ENCODE measurements at regions not wholly inside any gene's neighbourhood (a gene's known extent, or its start where the extent isn't known, plus 50 kb on each side); places are given as distances from the start of the nearest gene placed in this dataset.

DNA sequence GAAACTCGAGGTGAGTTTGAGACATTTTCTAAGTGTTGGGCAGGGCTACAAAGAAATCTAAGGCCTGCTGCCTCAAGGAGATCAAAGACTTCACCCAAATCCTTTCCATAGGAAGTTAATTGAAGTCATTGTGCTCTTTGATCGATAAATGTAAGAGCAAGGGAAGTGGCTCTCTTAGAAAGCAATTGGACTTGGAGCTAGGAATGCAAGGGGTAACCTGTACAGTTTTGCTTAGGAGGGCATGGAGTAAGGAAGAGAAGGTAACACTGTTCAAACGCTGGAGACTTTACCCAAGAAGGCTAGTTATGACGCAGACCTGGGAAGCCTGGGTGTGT, 418.0 kb upstream of the PROX1 start:
- in situ Hi-C loops (cut with MboI; ENCODE audit: low sequenced_read_pairs in 4 of 4), result no loop called here

GRCh38 chr1:213570487-213570886, 417.3 kb upstream of the PROX1 start:
- Histone ChIP-seq H3K36me3 (no peaks in the 10 kb centered on the region), H3K9me3 (no peaks in the 10 kb centered on the region), H3K27ac (no peak overlapping the region), H3K4me3 (no peak overlapping the region), H3K27me3 (no peaks in the 10 kb centered on the region), H3K4me1 (no peaks in the 10 kb centered on the region)
- TF ChIP-seq POLR2A (IDR thresholded peaks at IDR 0.05), result no peak
- intact Hi-C loops (cut with DNase I; ENCODE audit: low total_unique reads), result no loop called here
- no peak for ATAC-seq
- in situ Hi-C loops (cut with MboI; ENCODE audit: low sequenced_read_pairs in 4 of 4), result no loop called here
- no peak for DNase-seq

More for the DNA sequence above, 418.0 kb upstream of the PROX1 start:
- DNase-seq (no peak), ATAC-seq (no peak)
- Histone ChIP-seq H3K4me3 (no peak overlapping the region), H3K27me3 (no peaks in the 10 kb centered on the region), H3K36me3 (no peaks in the 10 kb centered on the region), H3K27ac (no peak overlapping the region), H3K4me1 (no peaks in the 10 kb centered on the region), H3K9me3 (no peaks in the 10 kb centered on the region)
- intact Hi-C loops (cut with DNase I; ENCODE audit: low total_unique reads), result no loop called here
- TF ChIP-seq, protein P1, sequence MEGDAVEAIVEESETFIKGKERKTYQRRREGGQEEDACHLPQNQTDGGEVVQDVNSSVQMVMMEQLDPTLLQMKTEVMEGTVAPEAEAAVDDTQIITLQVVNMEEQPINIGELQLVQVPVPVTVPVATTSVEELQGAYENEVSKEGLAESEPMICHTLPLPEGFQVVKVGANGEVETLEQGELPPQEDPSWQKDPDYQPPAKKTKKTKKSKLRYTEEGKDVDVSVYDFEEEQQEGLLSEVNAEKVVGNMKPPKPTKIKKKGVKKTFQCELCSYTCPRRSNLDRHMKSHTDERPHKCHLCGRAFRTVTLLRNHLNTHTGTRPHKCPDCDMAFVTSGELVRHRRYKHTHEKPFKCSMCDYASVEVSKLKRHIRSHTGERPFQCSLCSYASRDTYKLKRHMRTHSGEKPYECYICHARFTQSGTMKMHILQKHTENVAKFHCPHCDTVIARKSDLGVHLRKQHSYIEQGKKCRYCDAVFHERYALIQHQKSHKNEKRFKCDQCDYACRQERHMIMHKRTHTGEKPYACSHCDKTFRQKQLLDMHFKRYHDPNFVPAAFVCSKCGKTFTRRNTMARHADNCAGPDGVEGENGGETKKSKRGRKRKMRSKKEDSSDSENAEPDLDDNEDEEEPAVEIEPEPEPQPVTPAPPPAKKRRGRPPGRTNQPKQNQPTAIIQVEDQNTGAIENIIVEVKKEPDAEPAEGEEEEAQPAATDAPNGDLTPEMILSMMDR (IDR thresholded peaks at IDR 0.05 in 4 of 5, conservative IDR thresholded peaks at IDR 0.05 in 1 of 5), result no peak
- no peak for TF ChIP-seq POLR2A (IDR thresholded peaks at IDR 0.05)

DNA sequence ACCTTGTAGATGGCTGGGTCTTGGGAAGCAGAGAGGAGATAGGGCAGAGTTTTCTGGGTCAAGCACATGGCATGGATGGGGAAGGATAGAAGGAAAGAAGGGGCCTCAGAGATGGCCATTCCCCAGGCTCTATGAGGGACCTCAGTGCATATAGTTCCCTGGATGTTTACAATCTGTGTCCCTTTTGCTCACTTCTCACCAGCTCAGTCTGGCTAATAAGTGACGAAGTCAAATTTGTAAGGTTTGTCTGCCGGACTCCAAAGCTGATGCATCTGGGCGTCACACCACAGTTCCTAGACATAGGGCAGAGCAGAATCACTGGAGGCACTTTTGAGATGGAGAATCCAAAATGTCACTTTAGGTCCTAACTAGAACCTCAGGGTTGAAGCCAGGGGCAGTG, 416.4 kb upstream of the PROX1 start:
- Histone ChIP-seq H3K27ac (no peak overlapping the region), H3K36me3 (no peaks in the 10 kb centered on the region), H3K4me1 (no peaks in the 10 kb centered on the region), H3K27me3 (no peaks in the 10 kb centered on the region), H3K9me3 (no peaks in the 10 kb centered on the region), H3K4me3 (no peak overlapping the region)
- intact Hi-C loops (cut with DNase I; ENCODE audit: low total_unique reads) (no loop called here), in situ Hi-C loops (cut with MboI; ENCODE audit: low sequenced_read_pairs in 4 of 4) (no loop called here)
- no peak for DNase-seq
- ATAC-seq, result no peak
- no peak for TF ChIP-seq POLR2A (IDR thresholded peaks at IDR 0.05)
- TF ChIP-seq, protein P1 (IDR thresholded peaks at IDR 0.05 in 4 of 5, conservative IDR thresholded peaks at IDR 0.05 in 1 of 5), result no peak

- H3K4me3 ChIP-seq, result no peak overlapping the region
- no peaks in the 10 kb centered on the region for H3K4me1 ChIP-seq
- H3K27me3 ChIP-seq, result no peaks in the 10 kb centered on the region
- no peaks in the 10 kb centered on the region for H3K9me3 ChIP-seq
- no peak for TF ChIP-seq POLR2A (IDR thresholded peaks at IDR 0.05)
- TF ChIP-seq, protein P1 (IDR thresholded peaks at IDR 0.05 in 4 of 5, conservative IDR thresholded peaks at IDR 0.05 in 1 of 5), result no peak
- no peaks in the 10 kb centered on the region for H3K36me3 ChIP-seq
- DNase-seq, result no peak
- ATAC-seq, result no peak
- intact Hi-C loops (cut with DNase I; ENCODE audit: low total_unique reads), result no loop called here
- in situ Hi-C loops (cut with MboI; ENCODE audit: low sequenced_read_pairs in 4 of 4), result no loop called here
- no peak overlapping the region for H3K27ac ChIP-seq
These were observed 415.9 kb upstream of the PROX1 start for GRCh38 chr1:213571843-213572242.

DNA sequence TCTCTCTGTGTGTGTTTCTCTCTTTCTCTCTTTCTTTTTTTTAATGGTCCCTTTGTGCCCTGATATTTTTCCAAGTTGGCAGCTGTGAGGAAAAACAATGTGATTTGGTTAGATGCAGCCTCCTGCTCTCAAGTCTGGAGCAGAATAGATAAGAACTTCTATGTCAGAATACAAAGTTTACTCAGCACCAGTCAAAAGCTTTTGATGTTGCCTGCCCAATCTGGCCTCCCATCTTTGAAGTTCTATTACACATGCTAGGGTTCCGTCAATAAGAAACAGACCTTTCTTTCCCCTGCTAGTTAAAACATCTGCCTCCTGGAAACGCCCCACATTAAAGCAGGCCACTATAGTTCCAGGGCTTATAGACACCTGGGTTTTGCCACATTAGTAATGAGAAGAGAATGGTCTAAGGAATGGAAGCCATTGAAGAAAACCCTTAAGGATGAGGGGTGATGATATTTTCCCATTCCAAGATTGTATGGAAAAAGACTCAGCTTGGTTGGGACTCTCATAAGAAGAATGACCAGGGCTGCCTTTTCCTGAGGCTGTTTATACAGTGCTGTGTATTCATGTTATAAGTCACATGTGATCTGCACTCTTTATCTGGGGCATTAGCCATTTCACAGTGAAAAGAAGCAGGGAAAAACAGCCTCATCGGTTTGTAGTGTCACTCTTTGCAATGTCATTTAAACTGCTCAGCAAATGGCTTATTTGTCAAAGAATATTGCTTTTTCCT, 414.7 kb upstream of the PROX1 start:
- TF ChIP-seq, protein P1 (IDR thresholded peaks at IDR 0.05 in 4 of 5, conservative IDR thresholded peaks at IDR 0.05 in 1 of 5), result no peak
- no peak for TF ChIP-seq POLR2A (IDR thresholded peaks at IDR 0.05)
- ATAC-seq (no peak), DNase-seq (no peak)
- Histone ChIP-seq H3K9me3 (no peaks in the 10 kb centered on the region), H3K4me3 (no peak overlapping the region), H3K27me3 (no peaks in the 10 kb centered on the region), H3K4me1 (no peaks in the 10 kb centered on the region), H3K27ac (no peak overlapping the region), H3K36me3 (no peaks in the 10 kb centered on the region)
- in situ Hi-C loops (cut with MboI; ENCODE audit: low sequenced_read_pairs in 4 of 4), result no loop called here
- intact Hi-C loops (cut with DNase I; ENCODE audit: low total_unique reads), result no loop called here
